NCI-H1417 (cell line): ENCODE measurements at regions not wholly inside any gene's neighbourhood (a gene's known extent, or its start where the extent isn't known, plus 50 kb on each side); places are given as distances from the start of the nearest gene placed in this dataset.

Source experiments
- DNase-seq, 3 experiments: peaks; one replicate each; lab custom pipeline; 2025; lab: John Stamatoyannopoulos, UW

DNA sequence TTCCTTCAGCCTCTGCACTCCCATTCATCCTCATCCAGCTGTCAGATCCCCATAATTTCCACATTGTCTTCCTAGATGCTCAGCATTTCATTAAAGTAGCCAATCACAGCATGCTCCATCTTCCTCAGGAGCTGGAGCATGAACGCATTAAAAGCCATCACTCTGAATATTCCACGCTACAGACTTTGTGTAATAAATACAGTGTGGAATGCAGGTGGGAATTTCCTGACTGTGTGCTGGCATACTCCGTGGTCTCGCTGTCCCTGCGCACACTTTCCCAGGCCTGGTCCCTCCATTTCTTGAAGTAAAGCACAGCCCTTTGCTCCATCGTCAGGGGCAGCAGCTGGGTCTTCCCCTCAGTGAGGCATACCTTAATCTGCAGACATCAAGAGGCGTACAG is 123.7 kb upstream of the NCK2 start:
- no peak for DNase-seq

GRCh38 chr2:105618351-105618659 is 126.4 kb upstream of the NCK2 start:
- no peak for DNase-seq

DNA sequence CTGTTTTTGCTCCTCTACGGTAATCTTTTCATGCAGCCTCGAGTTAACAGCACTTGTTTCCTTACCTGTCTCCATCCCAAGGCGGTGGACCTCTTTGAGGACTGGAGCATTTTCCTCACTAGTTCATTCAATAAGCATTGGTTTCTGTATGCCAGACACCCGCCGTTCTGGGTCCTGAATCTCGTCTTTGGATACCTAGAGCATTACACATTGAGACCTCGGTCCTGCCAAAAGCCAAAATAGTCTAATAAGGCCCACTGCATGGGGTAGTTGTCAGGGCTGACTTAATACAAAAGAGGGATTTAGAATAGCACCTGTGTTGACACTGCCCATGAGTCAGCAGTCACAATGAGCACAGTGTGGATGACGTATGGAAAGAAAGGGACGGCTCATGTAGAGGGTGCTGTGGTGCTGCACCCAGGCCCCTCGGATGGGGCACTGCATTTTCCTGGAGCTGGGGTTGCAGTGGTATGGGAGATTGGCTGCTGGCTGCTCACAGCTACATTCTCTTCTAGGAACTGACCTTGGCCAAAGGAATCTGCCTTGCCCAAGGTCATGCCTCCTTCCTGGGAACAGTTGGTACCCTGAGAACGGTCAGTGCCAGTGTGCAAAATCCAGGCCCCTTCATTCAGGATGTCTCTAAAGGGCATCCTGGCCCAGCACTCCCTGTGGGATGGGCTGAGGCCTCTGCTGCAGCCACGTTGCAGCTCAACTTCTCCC is 126.9 kb upstream of the NCK2 start:
- DNase-seq = peak in 2 of 3 experiments; percentile 46 to 62

DNA sequence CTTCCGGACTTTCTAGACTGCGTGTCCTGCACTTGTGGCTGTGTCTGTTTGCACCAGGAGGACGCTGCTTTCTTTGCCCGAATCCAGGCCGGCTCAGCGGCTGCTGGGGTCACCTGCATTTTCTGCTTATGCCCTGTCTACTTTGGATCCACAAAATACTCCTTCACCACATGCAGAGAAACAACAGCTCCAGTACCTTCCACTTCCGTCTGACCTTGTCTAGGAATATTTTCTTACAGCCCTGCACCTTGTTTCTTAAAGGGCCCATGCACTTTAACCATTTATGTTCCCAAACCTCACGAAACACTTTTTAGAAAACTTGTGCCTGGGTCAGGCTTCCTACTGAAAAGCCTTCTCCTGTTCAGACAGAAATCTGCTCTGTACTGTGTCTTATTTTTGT is 129.4 kb upstream of the NCK2 start:
- no peak for DNase-seq

- DNase-seq = no peak
These were observed 132.8 kb upstream of the NCK2 start for GRCh38 chr2:105611811-105612424.

DNA sequence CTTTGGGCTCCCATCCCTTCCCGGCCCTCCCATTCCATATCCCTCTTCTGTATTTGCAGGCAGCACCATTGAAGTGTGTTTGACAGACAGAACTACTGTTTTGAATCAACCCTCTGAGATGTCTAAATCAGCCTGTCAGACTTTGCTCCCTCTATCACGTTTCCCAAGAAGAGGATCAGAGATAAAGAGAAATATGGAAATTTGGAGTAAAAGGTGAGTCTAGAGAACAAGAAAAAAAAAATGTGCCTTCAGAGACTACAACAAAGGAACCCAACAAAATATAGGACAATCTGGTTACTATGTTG is 133.4 kb upstream of the NCK2 start:
- DNase-seq = no peak

- DNase-seq = peak in 2 of 3 experiments; percentile 20 to 63
These were observed 134.0 kb upstream of the NCK2 start for GRCh38 chr2:105610576-105611332.

GRCh38 chr2:105609746-105610402 is 134.8 kb upstream of the NCK2 start:
- DNase-seq = peak in 1 of 3 experiments; percentile 8

- DNase-seq = peak in 1 of 3 experiments; percentile 2
These were observed 136.7 kb upstream of the NCK2 start for GRCh38 chr2:105607920-105608504.

DNA sequence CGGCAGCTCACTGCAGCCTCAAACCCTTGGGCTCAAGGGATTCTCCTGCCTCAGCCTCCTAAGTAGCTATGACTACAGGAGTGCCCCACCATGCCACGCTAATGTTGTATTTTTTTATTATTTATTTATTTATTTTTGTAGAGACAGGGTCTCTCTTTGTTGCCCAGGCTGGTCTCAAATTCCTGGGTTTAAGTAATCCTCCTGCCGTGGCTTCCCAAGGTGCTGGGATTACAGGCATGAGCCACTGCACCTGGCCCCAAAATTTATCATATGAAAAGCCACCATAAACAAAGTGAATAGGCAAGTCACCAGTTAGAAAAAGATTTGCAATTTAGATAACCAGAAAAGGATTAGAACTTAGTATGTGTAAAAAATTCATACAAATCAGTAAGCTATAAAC is 138.6 kb upstream of the NCK2 start:
- DNase-seq = no peak

GRCh38 chr2:105604938-105605337 is 139.8 kb upstream of the NCK2 start:
- no peak for DNase-seq

- no peak for DNase-seq
These were observed 143.5 kb upstream of the NCK2 start for GRCh38 chr2:105600949-105601794.

DNA sequence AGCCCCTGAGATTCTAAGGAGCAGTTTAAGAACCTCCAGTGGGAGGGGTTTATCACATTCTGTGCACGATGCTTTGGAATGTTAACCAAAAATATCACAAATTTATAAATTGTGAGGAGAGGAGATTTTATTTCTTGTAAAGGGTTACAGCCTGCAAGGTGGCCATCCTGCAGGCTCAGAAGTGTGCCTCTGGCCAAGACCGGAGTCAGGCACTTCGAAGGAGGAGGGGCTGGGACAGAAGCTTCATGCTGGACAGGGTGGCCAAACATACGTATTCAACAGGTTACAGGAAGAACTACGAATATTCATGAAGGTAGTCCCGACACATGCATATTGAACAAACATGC is 144.1 kb upstream of the NCK2 start:
- DNase-seq = no peak

DNA sequence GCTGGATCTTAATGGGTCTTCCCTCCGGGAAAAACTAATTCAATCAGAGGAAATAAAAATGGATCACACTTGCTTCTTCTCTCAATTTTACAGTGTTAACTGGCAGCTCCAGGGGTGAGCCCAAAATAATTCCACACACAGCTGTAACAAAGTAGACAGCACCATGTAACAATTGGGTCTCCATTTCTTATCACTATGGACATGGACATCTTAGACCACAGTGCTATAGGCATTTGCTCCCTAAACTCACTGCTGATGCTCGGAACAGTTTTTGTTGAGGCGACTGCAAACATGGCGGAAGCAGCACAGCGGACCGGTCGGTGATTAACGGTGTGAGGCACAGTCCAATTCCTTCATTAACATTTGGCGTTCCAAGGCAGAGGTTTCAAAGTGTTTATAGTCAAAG is 144.7 kb upstream of the NCK2 start:
- DNase-seq = no peak

GRCh38 chr2:105598829-105599698 is 145.6 kb upstream of the NCK2 start:
- DNase-seq = no peak

DNA sequence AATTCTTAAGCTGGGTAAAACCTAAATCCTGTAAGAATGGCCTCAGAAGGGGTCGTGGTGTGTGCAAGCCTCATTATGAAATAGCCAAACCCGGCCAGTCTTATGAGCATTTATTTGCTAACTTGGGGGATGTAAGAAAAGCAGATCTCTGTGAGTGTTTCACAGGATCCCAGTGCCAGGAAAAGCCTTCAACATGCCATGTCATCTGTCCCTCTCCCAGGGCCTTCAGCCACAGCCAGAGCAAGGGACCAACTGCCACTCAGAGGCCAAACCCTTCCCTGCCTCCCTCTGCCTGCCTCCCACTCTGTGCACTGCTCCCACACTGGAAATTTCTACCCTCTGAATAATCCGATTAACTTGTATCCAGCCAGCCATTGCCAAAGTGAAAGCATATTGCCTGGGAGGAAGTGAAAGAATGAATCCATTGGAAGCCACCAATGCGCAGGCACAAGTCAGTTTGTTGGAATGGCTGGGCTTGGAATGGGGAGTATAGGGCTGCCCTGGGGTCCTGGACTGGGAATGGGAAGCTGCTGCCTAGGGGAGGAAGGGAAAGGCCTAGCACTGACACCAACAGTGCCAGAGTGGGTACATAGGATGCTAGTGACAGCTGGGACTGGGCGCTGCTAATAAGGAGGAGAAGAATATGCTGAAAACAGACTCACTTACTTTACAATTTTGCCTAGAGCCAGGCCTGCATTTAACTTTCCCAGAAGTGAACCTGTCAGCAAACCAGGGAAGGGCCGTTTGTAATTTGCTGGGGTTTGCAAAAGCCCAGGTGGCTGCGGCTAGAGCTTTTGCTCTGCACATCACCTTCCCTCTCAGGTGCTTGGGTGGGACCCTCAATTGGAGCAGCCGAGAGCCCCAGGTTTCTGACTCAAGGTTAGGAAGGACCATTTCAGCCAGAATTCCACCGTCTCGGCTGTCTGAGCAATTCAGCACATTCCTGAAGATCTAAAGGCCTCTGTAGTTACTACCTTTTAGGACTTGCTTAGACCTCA is 146.6 kb upstream of the NCK2 start:
- no peak for DNase-seq

DNA sequence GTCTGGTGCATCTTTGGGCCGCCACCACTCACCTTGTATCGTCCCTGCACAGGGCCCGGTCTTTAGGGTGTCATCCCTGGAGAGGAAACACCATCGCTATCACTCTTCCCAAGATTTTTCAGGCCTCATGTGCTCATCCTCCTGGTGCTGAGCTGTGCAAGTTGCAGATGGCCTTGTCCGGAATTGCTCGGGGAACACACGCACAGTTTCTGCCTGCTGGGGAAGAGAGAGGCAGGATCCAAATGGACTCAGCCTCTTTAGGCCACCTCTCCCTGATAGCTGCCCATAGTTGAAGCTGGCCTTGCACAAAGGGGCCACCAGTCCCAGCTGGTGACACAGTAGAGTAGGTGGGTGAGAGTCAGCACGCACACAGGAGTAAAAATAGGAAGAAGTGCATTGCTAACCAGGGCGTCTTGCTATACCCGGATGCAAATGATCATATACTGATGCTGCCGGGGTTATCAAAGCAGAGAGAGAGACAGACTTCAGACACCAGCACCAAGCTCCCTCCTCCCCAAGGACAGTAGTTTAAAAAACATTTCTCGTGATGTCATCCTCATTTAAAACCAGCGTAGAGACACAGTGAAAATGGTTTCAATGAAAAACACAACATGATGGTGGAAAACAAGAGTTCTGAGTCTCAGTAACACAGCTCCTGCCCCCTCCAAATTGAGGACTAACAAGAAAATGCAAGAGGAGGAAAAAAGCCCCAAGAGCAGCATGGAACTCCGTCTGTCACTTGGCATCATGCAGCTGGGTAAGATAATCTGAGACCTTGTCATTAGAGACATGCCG is 147.5 kb upstream of the NCK2 start:
- no peak for DNase-seq

GRCh38 chr2:105596411-105596921 is 148.2 kb upstream of the NCK2 start:
- DNase-seq = no peak
